Suppressor macrophage treated with lipopolysaccharide for 1 hour (primary cell): ENCODE measurements at regions not wholly inside any gene's neighbourhood (a gene's known extent, or its start where the extent isn't known, plus 50 kb on each side); places are given as distances from the start of the nearest gene placed in this dataset.
"Not testable (repeated sequence)": the region's sequence is repeated elsewhere in the genome, so short reads cannot be mapped to it uniquely, and the experiment has no call there.

Source experiments
- DNase-seq, 3 donors: peaks; one replicate each; pipeline ENCODE4 v3.0.0-alpha.2; 2020 to 2022

DNA sequence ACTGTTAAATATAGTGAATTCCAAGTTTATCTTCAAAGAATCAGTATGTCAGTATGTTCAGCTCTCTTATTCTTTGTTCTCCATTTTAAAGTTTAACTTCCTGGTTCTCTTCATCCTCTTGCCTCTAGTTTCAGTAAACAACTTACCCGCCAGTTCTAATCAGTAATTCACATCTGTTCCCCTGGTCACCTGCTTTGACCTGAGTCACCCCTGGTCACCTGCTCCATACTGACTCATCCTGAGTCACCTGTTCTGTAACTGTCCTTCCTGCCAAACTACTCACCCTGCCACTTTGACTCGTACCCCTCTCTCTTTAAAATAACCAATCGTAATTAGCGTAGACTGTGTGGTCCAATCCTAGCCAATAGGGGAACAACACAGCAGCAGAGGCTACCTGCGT is 992.7 kb upstream of the HS3ST1 start:
- DNase-seq = no peak

DNA sequence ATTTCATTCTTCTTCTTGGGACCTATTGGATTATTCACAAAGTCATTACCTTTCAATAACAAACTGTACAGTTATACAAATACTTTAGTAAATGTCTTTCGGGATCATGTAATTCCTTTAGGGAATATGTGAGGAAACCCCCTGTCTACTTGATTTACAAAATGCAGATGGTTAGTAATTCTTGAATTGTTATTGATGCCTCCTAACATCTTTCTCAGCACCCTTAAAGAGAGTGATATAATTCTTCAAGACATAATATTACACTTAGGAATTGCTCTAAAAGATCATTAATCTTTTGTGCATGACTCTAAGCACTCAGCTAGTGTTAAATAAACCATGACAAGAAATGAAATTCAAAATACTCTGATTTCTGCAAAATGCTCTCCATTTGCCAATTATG is 988.1 kb upstream of the HS3ST1 start:
- DNase-seq = no peak

DNA sequence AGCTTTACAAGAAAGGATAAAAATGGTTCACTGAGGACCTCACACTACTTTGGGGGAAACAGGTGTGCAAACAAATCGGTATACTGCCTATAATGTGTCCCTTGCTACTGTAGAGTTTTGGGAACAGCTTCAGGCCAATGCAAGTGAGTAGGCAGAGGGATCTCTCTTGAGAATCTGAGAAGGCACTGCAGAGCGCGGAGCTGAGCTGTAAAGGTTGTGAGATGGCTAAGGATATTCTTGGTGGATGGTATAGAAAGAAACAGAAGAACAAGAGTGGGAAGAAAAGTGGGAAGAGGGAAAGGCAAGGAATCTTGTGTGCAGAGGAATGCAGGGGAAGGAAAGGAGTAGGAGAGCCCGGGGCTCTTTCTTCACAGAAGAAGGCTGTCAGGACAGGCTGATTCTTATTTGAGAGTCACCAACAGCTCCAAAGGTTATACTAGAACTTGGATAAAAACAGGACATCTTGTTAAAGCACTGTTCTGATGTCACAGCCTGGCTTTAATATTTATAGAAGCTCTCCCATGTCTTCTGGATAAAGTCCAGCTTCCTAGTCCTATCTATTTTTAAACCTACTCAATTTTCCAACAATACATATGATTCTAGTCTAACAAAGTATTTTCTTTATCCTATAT is 985.6 kb upstream of the HS3ST1 start:
- no peak for DNase-seq

DNA sequence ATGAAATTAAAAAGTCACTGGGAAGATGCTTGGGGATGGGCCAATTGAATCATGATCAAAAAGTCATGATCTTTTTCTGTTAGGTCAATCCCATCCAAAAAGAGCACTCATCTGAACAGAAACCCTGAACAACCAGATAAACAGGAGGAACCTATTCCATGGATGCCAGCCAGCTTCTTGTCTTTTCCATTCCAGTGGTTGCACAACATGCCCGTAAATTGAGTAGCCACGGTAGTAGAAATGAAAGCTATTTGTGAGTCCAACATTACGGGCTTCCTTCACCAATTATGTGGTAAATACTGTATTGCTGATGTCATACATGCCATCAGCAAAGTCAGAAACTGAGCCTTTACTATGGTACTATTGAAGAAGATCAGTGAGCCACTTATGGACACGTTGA is 982.4 kb upstream of the HS3ST1 start:
- DNase-seq = no peak

DNA sequence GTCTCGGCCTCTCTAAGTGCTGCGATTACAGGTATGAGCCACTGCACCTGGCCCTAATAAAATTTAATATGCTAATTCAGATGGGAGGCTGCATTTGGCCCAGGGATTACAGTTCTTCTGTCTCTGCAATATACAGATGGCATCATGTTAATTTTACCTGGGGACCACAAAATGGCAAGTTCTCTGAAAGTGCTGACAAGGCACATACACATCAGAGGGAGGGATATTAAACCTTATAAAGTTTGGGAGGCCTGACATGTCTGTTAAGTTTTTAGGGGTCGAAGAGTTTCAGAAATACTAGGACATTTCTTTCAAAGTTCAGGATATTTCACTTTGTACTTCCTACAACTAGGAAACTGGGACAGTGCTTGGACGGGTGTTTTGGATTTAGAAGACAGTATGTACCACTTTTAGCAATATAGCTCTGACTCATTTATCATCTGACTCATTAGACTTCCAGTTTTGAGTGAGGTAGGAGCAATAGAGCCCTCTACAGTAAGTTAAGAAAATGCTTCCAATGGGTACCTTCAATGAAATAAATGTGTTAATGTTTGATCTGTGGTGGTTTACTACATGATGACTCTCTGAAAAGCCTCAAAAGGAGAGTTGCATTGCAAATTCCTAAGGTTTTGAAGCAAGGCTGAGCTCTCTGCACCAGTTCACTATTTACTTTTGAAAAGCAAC is 981.0 kb upstream of the HS3ST1 start:
- DNase-seq = peak in 2 of 3 donors; percentile 7 to 36

DNA sequence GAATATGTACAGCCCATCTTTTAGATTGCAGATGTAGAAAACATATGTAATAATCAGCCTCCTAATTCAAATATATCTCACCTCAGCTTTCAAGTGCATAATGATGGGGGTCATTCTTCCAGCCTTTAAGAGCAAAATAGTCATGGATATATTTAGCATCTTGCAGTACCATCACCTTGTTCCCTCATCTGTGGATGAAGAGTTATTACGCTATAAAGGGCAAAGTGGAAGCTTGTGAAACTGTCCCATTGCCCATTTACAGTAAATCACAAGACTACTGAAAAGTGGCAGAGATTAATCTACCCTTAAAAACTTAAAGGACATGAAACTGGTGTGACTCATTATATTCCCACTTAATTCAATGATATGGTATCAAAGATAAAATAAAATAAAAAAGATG is 979.7 kb upstream of the HS3ST1 start:
- no peak for DNase-seq

DNA sequence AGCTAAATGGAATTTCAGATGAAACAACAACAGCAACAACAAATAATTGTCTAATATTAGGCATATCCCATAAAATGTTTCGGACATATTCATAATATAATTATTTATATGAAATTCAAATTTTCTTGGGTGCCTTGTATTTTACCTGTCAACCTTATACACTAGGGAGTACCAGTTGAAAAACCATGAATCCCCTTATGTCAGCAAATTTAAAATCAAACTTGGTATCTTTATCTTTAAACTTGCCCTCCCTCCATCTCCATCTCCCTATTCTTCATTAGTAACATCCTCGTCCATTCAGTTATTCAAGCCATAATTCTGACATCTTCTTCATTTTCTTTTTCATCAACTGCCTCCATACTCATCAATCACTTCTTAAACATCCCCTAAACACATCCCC is 974.5 kb upstream of the HS3ST1 start:
- no peak for DNase-seq

DNA sequence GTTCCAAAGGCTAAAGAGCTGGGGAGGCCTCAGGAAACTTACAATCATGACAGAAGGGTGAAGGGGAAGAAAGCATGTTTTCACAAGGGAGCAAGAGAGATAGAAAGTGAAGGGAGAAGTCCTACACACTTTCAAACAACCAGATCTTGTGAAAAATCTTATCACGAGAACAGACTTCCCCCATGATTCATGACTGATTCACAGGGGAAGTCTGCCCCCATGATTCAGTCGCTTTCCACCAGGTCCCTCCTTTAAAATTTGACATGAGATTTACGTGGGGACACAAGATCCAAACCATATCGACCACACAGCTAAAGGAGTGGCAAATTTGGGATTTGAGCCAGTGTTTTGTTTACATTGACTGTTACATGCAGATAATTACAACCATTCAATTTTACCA is 971.1 kb upstream of the HS3ST1 start:
- no peak for DNase-seq

DNA sequence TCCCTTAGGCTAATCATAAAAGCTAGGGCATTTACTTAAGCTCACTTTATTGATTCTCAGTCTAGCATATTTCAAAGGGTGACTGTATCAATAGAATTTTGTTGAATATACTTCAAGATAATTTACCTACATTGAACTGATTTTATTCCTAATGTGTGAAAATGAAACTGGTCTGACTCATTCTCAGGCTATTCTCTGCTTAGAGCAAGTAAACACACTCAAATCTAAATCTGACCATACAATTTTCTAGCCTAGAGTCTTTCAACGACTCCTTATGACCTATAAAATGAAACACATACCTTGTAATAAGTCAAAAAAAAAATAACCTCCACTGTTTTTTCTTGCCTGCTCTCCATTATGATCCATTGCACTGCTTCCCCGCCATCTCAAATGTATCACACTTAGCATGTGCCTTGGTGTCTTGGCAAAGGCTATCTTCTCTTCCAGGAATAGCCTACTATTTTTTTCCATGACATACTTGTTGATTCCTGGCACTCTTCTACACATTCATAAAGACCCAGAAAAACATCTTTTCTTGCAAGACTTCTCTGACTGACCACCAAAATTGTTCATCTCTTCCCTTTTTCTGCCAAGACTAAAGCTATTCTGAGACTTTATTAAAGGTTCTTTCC is 965.1 kb upstream of the HS3ST1 start:
- no peak for DNase-seq

DNA sequence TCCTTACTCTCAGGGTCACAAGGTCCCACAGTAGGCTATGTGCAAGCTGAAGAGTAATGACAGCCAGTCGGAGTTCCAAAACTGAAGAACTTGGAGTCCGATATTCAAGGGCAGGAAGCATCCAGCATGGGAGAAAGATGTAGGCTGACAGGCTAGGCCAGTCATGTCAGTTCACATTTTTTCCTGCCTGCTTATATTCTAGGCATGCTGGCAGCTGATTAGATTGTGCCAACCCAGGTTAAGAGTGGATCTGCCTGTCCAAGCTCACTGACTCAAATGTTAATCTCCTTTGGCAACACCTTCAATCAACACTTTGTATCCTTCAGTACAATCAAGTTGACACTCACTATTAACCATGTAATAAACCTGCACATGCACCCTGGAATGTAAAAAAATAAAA is 960.9 kb upstream of the HS3ST1 start:
- no peak for DNase-seq

DNA sequence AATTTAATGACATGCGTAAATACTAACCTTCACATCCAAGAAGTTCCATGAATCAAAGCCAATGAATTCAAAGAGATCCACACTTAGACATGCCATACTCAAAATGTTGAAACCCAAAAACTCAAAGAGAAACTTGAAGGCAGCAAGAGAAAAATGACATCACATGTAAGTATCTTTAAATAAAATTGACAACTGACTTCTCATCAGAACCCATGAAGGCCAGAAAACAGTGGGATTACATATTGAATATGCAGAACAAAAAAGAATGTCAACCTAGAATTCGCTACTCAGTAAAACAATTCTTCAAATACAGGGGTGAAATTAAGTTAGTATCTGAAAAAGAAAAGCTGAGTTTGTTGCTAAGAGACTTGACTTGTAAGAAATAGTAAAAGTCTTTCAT is 953.9 kb upstream of the HS3ST1 start:
- DNase-seq = no peak

DNA sequence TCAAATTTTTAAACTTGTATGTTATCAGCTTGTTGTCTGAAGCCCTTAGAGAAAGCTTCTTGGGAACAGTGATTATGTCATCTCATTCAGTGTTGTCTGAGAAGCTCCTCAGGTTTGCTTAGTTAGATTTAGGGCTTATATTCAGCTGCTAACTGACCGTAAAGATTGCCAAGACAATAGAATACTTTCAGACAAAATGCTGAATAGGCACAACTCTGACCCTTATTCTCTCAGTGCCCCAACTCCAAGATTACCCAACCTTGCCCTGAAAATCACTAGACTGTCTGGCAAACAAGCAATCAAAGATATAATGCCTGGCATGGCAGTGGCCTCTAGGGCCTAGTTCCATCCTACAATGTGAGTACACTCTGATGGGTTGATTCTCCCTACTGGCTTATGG is 950.5 kb upstream of the HS3ST1 start:
- no peak for DNase-seq

DNA sequence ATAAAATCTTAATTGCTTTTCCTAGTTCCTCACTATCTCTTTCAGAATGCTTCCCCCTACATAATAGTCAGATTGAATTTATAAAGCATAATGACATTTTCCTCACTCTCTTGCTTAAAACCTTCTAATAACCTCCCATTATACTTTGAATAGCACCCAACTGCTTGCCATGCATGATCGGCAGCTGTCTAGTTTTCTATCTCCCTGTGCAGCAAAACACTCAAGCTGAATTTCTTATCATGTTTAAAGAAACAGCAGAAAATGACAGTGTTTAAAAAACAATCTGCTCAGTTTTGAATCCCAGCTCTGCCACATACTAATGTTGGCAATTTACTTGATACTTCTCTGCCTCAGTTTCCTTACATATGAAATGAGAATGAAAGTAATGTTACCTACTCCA is 947.1 kb upstream of the HS3ST1 start:
- no peak for DNase-seq

DNA sequence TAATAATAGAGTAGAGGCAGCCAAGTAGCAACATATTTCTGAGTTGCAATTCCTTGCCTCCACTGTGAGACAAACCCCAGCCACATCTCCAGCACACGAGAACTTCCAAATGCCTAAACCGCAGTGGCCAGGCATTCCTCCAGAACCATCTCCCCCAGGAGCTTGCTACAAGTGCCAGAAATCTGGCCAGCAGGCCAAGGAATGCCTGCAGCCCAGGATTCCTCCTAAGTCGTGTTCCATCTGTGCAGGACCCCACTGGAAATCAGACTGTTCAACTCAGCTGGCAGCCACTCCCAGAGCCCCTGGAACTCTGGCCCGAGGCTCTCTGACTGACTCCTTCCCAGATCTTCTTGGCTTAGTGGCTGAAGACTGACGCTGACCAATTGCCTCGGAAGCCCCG is 937.2 kb upstream of the HS3ST1 start:
- DNase-seq = not testable (repeated sequence)

DNA sequence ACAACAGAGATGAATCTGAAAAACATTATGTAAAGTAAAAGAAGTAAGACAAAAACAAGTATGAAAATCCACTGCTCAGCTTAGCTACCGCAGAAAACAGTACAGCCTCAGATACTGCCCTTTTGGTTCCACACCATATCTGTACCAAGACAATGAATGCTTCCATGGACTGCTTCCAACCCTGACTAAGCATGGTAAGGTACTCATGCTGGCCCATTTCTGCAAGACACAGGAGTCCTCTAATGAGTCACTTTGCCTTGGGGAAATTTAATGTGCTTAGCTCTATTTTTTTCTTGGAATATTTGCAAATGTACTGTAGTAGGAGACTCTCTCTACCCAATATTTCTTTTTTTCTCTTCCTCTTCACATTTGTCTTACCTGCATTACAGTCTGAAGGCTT is 931.7 kb upstream of the HS3ST1 start:
- no peak for DNase-seq

DNA sequence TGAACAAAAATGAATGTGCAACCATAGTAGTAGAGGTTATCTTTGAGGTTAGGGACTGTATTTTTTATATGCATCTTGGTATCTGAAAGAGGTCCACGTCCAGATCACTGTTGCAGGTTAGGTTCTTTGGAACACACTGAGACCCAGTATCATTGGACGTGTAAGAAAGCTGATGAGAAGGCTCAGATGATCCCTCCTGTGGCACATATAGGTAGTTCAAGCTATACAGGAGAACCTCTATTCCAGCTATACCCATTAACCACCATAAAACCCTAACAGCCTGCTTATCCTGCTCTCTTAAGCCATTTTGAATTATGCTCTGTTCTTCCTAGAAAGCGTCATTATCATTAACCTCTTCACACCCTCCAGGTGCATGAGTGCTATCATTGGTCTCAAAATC is 930.7 kb upstream of the HS3ST1 start:
- no peak for DNase-seq

DNA sequence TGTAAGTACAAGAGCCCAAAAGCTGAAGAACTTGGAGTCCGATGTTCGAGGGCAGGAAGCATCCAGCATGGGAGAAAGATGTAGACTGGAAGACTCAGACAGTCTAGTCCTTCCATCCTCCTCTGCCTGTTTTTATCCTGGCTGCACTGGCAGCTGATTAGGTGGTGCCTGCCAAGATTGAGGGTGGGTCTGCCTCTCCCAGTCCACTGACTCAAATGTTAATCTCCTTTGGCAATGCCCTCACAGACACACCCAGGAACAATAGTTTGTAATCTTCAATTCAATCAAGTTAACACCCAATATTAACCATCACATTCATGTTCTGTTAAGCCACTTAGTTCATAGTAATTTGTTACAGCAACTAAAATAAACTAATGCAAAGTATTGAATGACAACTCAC is 904.4 kb upstream of the HS3ST1 start:
- DNase-seq = not testable (repeated sequence)

DNA sequence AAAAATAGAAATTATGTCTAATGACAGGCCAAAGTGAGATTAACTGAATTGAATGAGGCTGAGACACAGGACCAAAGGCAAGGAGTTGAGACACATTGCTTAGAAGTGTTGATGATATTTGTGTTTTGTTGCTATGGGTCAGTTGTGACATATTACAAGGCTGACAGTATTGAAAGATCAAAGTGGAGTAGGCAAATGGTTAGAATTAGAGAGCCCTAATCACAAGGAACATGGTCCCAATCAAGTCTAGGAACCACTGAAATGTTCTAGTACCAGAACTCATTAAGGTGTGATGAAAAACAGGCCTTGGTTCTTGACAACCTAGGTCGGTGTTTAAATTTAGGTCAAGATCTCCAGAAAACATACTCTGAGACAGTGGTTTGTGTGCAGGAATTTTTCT is 896.3 kb upstream of the HS3ST1 start:
- DNase-seq = no peak

DNA sequence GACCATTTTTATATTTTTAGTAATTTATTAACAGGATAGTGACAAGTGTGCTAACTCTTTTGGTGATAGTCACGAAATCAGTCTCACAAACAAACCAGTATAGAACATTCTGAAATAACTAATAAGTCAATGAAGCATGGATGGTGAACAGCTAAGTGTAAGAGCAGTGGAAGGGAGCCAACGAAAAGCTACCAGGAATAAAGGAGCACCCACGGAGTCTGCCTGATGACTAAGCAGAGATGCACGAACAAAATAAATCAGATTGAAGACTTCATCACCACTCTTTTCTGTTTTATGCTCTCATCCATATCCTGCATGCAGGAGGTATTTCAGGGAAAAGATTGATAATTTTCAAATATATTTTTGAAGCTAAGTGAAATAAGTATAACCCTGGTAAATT is 891.1 kb upstream of the HS3ST1 start:
- DNase-seq = no peak

DNA sequence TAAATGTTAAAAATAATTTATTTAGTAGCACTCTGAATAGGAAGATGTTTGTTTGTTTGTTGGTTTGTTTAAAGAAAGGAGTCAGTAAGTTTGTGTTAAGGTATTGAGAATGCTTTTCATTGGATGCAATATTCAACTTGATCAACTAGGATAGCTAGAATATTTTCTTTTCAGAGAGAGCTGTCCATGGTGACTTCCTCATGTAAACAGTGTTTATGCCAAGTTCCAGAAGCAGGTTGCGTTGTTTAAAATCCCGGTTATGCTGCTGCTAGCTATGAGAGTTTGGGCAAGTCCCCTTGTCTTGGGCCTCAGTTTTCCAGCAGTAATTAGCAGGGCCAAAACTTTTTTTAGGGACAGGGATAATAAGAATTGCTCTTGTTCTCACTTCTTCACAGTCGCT is 876.2 kb upstream of the HS3ST1 start:
- DNase-seq = no peak

DNA sequence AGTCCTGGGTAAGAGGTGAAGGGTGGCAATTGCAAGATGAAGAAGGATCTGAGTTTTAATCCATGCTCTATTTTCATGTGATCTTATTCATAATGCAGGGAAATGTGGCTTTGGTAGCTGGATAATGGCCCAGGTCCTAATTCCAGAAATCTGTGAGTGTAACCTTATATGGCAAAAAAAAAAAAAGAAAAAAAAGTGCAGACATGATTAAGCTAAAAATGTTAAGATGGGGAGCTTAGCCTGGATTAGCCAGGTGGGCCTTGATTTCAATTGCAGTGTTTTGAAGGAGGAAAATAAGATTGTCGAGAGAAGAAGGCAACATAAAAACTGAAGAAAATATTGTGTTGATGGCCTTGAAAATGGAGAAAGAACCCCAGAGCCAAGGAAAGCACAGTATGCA is 867.7 kb upstream of the HS3ST1 start:
- DNase-seq = no peak

DNA sequence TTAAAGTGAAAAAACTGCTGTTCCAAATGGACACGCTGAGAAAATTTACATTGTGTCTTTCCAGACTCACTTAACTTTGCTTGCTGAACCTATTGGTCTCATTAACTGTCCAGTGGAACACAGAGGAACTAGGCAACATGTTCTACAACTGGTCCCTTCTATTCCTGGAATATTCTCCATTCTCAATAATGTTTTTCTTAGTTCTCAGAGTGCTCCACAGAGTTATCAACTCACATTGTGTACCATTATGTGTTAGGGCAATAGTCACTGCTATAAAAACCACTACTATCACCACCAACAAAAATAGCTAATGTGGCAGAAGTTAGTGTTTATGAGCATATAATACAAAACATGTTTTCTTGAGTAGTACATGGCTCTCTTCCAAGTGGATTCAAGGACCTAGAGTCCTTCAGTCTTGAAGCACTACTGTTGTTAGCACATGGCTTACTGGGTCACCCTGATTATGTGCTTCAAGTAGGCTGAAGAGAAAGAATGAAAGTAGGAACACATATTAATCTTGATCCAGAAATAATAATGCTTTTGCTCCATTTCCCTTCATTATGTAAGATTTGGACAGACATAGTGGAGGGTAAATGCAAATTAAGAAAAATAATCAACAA is 865.3 kb upstream of the HS3ST1 start:
- DNase-seq = no peak

DNA sequence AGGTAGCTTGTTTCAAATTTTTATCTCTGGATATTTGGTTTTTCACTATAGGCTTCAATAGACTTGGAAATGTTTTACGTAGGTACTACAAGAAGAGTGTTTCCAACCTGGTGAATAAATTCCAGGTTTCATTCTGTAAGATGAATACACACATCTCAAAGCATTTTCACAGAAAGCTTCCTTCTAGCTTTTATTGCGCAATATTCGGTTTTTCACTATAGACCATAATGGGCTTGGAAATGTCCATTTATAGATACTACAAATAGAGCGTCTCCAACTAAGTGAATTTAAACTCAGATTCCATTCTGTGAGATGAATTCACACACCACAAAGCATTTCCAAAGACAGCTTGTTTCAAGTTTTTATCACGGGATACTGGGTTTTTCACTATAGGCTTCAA is 857.7 kb upstream of the HS3ST1 start:
- no peak for DNase-seq

DNA sequence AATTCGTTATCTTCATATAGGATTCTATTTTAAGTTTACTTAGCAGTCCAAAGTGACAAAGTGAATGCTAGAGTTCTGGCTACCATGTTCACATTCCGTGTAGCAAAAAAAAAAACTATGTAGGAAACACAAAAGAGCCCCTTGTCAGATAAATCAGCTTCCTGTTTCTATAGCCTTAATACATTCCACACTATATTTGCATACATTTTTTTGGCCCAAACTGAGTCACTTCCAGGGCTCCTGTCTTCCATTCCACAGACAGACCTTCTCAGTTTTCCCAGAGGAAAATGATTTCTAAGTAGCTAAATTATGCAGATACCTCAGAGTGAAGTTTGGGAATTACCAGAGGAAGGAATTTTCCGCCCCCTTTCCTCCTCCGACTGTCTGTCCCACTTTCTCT is 841.9 kb upstream of the HS3ST1 start:
- DNase-seq = no peak
